ENCODE measurements at regions not wholly inside any gene's neighbourhood (a gene's known extent, or its start where the extent isn't known, plus 50 kb on each side); places are given as distances from the start of the nearest gene placed in this dataset.

GRCh38 chr3:72006631-72007556 lies 221.9 kb upstream of the PROK2 start:
- TF ChIP-seq CTCF (IDR thresholded peaks at IDR 0.05): no peak
- no peak for TF ChIP-seq EZH2phosphoT487 (IDR thresholded peaks at IDR 0.05)
- no peak for TF ChIP-seq EZH2 (IDR thresholded peaks at IDR 0.05)
